ENCODE measurements at regions not wholly inside any gene's neighbourhood (a gene's known extent, or its start where the extent isn't known, plus 50 kb on each side); places are given as distances from the start of the nearest gene placed in this dataset.
"Not testable (repeated sequence)": the region's sequence is repeated elsewhere in the genome, so short reads cannot be mapped to it uniquely, and the experiment has no call there.

DNA sequence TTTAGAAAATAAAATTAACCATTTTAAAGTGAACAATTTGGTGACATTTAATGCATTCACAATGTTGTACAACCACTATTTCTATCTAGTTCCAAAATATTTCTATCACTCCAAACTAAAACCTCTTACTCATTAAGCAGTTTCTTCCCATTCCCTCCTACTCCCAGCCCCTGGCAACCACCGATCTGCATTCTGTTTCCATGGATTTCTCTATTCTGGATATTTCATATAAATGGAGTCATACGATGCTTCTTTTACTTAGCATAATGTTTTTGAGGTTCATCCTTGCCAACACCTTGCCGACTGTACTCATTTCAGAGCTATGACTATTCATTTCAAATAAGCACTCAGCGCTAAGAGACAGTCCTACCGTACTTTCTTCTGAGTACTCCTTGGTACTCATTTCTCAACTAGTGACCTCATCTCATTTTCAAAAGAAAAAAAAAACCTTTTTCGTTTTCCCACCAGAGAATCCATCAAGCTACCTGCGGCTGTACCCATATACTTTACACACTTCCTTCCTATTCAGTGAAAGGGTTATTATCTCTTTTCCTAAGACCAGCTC lies 259.2 kb downstream of the UTRN start:
- DNase-seq = no peak

DNA sequence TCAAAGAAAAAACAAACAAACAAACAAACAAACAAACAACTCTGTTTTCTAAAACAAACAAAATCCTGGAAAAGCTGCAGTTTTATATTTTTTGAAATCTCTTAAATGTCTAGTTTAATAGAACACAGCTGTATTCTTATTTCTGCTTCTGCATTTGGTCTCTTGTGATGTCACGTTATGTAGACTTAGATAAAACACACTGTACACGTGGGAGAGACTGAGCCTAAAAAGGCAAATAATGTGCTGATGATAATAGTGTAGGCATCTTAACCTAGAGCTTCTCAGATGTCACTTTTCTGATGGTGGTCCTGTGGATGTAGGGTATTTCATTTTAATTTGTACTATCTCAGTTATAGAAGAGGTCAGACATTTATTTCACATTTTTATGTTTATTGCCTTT lies 261.7 kb downstream of the UTRN start:
- no peak for DNase-seq

DNA sequence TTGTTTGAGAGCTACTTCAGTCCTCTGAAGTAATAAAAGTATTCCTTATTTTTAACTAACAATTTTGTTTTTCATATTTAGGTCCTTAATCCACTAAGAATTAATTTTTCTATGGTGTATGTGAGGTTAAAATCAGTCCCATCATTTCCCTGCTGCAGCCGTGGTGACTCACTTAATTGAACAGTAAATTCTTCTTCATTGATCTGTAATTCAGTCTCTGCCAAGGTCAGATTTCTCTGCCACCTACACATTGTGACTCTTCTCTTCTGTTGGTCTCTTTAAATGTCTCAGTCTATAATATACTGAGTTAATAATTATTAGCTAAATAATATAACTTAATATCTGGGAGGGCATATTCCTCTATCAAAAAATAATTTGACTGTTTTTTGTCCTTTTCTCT lies 262.3 kb downstream of the UTRN start:
- no peak for DNase-seq

DNA sequence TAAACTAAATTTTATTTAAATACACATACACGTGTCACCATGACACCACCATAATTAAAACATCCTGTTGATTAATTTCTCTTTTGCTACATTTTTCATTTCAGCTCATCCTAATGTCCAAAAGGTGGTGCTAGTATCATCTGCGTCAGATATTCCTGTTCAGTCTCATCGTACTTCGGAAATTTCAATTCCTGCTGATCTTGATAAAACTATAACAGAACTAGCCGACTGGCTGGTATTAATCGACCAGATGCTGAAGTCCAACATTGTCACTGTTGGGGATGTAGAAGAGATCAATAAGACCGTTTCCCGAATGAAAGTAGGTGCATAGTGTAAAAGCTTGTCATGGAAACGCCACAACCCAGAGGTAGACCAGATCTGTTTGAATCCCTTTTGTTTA lies 263.4 kb downstream of the UTRN start:
- DNase-seq = no peak

DNA sequence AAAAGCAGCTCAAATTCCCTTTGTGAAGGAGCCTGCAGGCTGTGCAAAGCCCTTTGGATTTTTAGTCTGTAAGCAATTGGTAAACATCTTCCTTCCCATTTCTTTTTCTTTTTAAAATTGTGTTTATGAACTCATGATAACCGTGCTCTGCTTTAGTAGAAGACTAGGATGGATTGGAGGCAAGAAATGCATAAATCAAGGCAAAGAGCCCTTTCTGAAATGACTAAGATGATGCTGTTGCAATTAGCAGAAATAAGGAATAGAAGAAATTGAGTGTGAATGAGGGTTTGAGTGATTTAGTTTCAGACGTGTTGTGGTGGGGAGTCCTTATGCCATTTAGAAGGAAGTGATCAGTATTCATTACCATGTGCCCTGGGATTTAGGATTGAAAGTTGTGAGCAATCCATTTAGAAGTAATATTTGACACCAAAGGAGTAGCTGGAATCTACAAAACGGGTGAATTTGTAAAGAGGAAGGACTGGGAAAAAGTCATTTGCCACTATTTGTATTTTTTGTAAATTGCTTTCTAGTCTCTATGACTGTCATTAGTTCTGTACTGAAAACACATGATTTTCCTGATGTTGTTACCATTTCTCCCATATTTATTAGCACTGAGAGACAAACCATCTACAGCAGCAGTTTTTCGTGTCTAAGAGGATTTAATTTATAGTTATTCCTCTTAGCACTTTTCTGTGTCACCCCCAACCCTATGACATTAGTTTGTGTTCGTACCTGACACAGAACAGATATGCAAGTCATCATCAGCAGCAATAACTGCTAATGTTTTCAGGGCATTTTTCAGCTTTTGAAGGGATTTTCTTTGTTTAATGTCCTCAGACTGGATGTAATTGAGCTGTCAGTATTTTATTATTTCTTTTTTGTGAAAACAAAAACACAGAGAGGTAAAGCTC lies 265.0 kb downstream of the UTRN start:
- DNase-seq = no peak

DNA sequence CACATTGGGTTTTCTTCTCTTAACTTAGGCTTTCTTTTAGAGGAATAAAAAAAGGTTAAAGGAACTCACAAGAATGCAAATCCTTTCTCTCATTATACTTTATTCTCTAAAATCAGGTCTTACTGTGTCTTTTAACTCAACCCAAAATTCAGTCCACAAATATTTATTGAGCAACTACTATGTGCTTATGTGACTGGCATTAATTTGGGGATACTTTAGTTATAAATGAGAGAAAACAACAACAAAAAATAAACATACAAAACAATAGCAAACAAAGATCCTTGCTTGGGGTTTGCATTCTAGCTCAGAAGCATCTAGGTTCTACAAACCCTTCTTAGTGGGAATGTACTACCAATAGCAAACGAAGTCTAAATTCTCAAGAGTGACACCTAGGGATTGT lies 266.2 kb downstream of the UTRN start:
- DNase-seq = no peak

DNA sequence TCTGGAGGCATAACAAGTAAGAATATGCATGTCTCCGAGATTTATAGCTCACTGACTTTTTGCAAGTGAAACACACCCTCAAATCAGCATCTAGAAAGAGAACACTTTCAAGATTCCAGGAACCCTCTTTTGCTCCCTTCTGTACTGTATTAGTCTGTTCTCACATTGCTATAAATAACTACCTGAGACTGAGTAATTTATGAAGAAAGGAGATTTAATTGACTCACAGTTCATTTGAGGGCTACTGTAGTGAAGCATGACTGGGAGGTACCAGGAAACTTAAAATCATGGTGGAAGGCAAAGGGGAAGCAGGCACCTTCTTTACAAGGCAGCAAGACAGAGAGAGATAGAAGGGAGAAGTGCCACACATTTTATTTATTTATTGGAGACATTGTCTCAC lies 269.9 kb downstream of the UTRN start:
- no peak for DNase-seq

DNA sequence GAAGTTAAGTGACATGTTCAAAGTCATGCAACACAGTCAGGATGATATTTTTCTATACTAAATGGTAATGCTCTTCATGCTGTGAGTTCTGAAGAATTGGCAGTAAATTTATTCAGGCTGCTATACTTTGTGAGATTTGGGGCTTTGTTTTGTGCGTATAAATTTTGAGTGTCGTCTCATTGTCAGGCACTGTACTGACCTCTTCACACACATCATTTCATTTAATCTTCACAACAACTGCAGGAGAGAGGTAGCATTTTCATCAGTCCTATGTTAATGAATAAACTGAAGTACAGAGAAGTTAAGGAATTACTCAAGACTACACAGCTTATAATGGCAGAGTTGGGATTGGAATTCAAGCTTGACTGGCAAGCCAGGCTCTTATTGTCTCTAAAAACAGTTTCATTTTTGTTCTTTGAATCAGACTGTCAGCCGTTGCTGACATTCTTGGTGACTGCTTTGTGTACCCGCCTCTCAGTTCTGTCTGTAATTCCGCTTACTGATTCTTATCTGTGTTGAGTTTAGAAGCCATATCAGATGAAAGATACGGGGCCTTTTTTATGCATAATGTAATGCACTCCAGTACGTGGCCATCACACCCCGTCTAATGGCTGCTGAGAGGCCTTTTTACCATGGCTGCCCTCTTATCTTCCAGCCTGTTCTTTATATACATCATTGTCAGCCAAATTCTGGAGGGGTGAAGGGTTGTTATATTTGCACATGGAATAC lies 274.9 kb downstream of the UTRN start:
- DNase-seq = no peak

DNA sequence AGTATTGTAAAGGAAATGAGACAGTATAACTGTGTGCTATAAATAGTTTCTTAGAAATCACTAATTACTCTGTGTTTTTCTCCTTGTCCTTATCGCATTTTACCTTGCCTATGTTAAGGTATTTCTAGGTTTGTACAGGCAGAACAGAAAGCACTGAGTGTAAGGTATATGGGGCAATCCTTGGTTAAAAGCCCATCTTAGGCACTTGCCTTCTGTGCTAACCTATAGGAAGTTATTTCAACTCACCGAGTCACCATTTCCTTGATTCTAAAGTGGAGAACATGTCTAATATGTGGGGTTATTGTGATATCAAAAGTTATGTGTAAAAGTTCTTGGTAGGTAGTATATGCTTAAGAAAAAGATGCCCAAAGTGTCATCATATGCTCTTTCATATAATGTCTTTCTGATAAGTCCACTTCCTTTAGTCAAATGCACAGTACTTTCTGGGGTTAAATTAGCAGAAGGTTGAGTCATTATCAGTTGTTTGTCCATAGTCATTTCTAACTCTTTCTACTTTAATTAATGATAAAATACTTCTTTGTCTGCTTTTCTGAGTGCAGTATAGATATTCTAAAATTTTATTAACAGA lies 276.4 kb downstream of the UTRN start:
- DNase-seq = no peak

DNA sequence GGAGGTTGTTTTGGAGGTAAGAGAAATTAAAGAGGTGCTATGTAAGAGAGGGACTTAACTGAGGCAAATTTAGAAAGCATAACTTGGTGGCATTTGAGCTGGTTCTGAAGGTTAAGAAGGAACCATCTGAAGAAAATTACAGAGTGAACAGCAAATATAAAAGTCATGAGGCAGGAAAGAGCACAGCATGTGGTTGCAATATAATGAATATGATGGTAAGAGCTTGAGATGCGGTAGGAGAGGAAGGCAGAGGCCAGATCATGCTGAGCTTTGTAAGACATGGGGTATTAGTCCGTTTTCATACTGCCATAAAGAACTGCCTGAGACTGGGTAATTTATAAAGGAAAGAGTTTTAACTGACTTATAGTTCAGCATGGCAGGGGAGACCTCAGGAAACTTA lies 279.1 kb downstream of the UTRN start:
- no peak for DNase-seq

DNA sequence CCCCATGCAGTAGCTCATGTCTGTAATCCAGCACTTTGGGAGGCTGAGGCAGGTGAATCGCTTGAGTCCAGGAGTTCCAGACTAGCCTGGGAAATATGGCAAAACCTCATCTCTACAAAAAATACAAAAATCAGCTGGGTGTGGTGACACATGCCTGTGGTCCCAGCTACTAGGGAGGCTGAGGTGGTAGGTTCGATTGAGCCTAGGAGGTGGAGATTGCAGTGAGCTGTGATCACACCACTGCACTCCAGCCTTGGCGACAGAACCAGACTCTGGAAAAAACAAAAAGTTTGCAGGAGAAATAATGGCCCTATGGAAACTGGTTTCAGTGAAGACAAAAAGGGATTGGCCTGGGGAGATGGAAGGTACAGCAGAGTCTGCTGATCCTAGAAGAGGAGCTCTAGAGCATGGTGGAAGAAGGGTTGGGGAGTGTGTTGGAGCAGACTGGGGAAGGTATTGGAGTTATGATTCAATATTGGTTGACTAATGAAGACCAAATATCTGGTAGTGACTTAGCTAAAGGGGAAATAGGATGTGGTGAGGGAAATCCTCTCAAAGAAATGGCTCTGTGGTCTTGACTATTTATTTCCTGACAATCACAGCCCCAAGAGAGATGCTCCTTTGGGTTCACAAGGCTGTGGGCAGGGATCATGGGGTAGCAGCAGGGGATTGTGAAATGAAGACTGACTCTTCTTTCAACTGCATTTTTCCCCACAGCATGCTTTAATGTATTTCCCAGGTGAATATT lies 281.9 kb downstream of the UTRN start:
- DNase-seq = no peak

DNA sequence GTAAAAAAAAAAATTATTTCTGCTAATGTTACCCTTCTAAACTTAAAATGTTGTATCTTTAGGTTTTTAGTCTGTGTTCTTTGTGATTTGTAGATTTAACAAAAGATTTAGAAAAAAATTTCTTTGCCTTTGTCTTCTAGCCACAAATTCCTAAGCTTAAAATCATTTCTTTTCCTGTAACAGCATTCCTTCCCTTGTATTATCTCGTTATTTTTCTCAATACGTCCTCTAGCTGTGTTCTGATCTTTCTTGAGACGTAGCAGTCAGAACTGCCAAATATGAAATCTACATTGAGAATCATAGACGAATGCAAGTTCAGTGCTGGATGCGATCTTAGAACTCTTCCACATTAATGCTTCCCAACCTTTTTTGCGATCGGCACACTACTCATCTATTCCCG lies 283.1 kb downstream of the UTRN start:
- DNase-seq = no peak

DNA sequence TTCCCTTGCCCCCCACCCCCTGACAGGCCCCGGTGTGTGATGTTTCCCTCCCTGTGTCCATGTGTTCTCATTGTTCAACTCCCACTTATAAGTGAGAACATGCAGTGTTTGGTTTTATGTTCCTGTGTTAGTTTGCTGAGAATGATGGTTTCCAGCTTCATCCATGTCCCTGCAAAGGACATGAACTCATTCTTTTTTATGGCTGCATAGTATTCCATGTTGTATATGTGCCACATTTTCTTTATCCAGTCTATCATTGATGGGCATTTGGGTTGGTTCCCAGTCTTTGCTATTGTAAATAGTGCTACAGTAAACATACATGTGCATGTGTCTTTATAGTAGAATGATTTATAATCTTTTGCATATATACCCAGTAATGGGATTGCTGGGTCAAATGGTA lies 287.4 kb downstream of the UTRN start:
- not testable (repeated sequence) for DNase-seq

DNA sequence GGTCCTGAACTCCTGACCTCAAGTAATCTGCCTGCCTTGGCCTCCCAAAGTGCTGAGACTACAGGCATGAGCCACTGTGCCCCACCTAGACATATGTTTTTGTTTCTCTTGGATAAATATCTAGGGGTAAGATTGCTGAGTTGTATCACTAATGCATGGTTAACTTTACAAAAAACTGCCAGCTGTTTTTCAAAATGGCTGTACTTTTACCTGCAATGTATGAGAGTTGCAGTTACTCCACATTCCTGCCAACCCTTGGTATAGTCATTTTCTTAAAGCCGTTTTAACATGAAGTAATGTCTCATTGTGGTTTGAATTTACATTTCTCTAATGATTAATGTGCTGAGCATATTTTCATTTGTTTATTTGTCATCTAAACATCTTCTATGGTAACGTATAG lies 289.7 kb downstream of the UTRN start:
- DNase-seq = no peak

DNA sequence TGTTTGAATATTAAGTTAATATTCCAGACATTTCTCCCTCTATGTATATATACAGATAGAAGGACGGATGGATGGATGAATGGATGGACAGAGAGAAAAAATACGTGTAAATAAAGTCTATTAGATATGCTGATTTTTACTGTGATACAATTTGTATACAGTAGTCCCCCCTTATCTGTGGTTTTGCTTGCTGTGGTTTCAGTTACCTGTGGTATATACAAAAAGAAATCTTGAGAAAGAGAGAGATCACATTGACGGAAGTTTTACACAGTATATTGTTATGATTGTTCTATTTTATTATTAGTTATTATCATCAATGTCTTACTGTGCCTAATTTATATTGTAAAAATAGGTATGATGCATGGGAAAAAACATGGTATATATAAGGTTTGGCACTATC lies 290.2 kb downstream of the UTRN start:
- no peak for DNase-seq

DNA sequence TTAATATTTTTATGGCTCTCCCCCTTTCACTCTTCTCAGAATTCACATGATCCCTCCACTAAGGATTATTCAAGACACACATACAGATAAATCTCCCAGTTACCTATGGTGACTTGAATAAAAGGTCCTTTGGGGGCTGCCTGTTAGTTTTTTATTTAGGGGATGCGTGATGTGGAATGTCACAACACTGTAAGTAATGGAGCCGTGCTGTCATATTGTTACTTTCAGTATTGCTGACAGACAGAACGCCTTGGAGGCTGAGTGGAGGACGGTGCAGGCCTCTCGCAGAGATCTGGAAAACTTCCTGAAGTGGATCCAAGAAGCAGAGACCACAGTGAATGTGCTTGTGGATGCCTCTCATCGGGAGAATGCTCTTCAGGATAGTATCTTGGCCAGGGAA lies 291.7 kb downstream of the UTRN start:
- DNase-seq = no peak

DNA sequence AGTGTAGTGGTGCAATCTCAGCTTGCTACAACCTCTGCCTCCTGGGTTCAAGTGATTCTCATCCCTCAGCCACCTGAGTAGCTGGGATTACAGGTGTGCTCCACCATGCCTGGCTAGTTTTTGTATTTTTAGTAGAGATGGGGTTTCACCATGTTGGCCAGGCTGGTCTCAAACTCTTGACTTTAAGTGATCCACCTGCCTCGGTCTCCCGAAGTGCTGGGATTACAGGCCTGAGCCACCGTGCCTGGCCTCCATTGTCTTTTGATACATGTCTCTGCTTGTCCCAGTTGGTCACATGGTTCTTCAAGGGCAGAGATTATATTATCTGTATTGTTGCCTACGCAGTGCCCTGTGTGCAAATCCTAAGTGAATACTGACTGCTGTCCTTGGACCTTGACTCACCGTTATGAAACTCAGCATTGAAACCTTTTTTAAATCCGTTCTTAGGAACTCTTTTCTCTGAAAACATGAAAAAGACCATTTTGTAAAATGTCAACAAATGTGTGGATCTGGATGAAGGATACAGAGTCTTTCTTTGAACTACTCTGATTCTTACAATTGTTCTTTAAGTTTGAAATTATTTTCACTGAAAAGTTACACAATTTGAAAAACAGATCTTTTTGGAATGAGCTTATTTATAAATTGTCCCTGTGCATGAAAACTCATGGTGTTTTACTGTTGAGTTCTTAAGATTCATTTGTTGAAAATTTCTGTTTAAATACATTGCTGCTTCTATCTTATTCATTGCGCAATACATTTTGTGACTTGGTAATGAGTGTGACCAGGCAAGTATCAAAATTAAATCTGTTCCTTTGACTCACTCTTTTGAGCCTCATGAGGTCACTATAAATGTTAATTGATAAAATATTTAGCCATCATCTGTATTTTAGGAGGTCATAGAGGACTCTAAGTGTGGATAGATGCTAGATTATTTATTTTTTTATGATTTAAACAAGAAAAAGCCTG lies 293.5 kb downstream of the UTRN start:
- no peak for DNase-seq

DNA sequence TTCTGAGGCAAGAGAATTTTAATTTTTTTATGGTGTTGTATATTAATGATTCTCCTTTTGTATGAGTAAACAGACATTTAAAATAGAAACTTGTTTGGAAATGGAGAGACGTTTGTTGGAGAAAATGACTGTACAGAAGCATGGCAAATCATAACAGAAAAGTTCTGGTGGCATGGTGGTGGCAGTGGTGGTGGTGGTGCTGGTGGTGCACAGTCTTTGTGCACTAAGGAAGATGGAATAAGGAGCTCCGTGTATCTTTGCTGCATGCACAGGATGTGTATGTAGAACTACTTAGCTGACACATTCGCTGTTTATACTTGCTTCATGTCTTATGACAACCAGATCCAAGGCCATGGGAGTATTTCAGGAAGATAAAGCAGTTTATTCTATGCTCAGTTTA lies 294.9 kb downstream of the UTRN start:
- no peak for DNase-seq

DNA sequence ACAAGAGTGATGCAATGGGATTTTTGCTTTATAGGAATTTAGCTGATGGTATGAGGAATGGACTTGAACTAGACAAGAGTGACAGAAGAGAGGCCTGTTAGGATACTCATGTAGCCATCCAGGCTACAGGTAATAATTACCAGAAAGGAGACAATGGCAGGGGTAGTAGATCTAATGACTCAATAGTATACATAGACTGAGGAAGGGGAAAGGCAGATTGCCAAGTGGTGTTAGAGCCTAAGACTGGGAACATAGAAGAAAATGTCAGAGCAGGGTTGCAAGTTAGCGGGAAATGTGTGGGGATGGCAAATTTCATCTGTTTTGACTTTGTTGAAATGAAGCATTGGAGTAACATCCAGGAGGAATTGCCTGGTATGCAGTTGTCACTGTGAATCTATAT lies 295.6 kb downstream of the UTRN start:
- DNase-seq = peak; percentile 4

DNA sequence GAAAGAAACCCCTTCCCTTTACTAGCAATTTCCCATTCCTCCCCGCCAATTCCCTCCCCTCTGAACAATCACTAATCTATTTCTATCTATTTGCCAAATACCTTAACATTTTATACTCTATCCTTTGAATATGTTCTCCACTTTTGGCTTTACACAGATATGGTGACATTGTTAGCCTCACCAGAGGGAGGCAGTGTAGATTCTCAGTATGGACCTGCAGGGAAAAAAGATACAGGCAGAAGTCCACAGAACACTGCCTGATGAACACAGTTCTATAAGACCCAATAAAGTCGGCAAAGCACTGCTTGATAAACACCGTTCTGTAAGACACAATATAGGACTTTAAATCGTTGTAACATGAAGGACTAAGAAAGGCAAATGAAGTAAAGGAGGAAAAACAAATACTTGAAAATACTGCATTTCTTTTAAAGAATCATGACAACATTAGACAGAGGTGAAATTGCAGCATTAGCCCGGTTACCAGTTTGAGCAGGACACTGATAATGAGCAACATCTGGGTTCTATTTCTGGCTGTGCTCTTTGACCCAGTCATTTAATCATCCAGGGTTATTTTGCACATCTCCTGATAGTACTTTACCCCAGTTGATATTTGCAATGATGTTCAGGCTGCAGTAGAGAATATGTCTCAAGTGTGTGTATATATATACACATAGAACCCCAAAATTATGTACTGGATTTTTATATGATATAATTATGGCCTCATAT lies 296.8 kb downstream of the UTRN start:
- DNase-seq = peak; percentile 6

All from midbrain (tissue), 1 donor.